Smooth muscle cell (in vitro differentiated cells): ENCODE measurements at regions not wholly inside any gene's neighbourhood (a gene's known extent, or its start where the extent isn't known, plus 50 kb on each side); places are given as distances from the start of the nearest gene placed in this dataset.

ENCODE experiments used
- DNase-seq: peaks from one replicate; lab custom pipeline; 2025; ENCODE audit not compliant: unreplicated experiment; lab: John Stamatoyannopoulos, UW
- H2AFZ ChIP-seq: fragments of 200-600 bp; sonication (generic); 2 replicates; pipeline ENCODE4 v1.6.0; 2016; ENCODE audit warnings: antibody characterized with exemption, low read depth, mild to moderate bottlenecking
- H3F3A ChIP-seq: fragments of 200-600 bp; sonication (generic); 2 replicates; pipeline ENCODE4 v1.6.0; 2017; ENCODE audit warnings: antibody characterized with exemption, low read depth
- H3K27ac ChIP-seq: fragments of 200-600 bp; sonication (generic); 2 replicates; pipeline ENCODE4 v1.5.1; 2016; ENCODE audit warnings: low read depth, mild to moderate bottlenecking
- H3K27me3 ChIP-seq: fragments of 200-600 bp; sonication (generic); 2 replicates; pipeline ENCODE4 v1.6.1; 2016; ENCODE audit warnings: low read depth, mild to moderate bottlenecking
- H3K36me3 ChIP-seq: fragments of 200-600 bp; sonication (generic); 2 replicates; pipeline ENCODE4 v1.5.1; 2016; ENCODE audit warnings: low read depth
- H3K4me1 ChIP-seq: fragments of 200-600 bp; sonication (generic); 2 replicates; pipeline ENCODE4 v1.5.1; 2016; ENCODE audit warnings: low read depth
- H3K4me2 ChIP-seq: fragments of 200-600 bp; sonication (generic); 2 replicates; pipeline ENCODE4 v1.6.0; 2016; ENCODE audit warnings: mild to moderate bottlenecking
- H3K4me3 ChIP-seq: fragments of 200-600 bp; sonication (generic); 2 replicates; pipeline ENCODE4 v1.5.1; 2016; ENCODE audit warnings: mild to moderate bottlenecking
- H3K79me2 ChIP-seq: fragments of 200-600 bp; sonication (generic); 2 replicates; pipeline ENCODE4 v1.6.0; 2016; ENCODE audit warnings: low read depth, mild to moderate bottlenecking
- H3K9ac ChIP-seq: fragments of 200-600 bp; sonication (generic); 2 replicates; pipeline ENCODE4 v1.6.0; 2016; ENCODE audit warnings: low read depth
- H3K9me3 ChIP-seq: fragments of 200-600 bp; sonication (generic); replicated peaks from 2 replicates; pipeline ENCODE4 v1.5.1; 2016; ENCODE audit warnings: low read depth
- H4K20me1 ChIP-seq: fragments of 200-600 bp; sonication (generic); 2 replicates; pipeline ENCODE4 v1.6.0; 2016; ENCODE audit warnings: low read depth
- WGBS: methylation state at CpG from one replicate; pipeline ENCODE4 v1.1.7; 2016; ENCODE audit warnings: low lambda C conversion rate; 5-methylcytosine and 5-hydroxymethylcytosine counted together
- TF ChIP-seq, protein P1 (sequence below): fragments of 200-600 bp; sonication (generic); IDR thresholded peaks from 2 replicates; pipeline ENCODE4 v1.5.1; 2017; ENCODE audit warnings: borderline replicate concordance, mild to moderate bottlenecking, antibody characterized with exemption; ENCODE audit not compliant: insufficient read depth, poor library complexity, severe bottlenecking

DNA sequence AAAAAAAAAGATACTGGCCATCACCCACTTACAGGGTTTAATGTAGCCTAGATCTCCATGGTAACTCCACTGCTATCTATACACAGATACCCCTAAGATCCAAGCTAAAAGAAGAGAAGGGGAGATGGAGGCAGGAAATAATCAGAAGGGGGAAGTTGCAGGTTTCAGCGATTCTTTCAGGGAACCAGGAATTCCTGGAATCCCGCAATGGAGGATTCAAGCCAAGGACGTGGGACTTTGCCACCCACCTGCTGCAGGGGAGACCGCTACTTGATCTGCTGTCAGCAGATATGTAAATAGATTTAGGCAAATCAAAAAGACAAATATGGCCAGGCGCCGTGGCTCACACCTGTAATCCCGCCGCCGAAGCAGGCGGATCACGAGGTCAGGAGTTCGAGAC lies 121.1 kb downstream of the AIPL1 start:
- H2AFZ ChIP-seq, result no peak overlapping the region
- H3K9me3 ChIP-seq, result no peaks in the 10 kb centered on the region
- H3K79me2 ChIP-seq, result no peaks in the 10 kb centered on the region
- no peaks in the 10 kb centered on the region for H3F3A ChIP-seq
- no peak overlapping the region for H3K9ac ChIP-seq
- WGBS, result 89% methylated on average over 12 of the region's 12 CpGs
- DNase-seq, result no peak
- no peaks in the 10 kb centered on the region for H3K4me1 ChIP-seq
- TF ChIP-seq, protein P1, sequence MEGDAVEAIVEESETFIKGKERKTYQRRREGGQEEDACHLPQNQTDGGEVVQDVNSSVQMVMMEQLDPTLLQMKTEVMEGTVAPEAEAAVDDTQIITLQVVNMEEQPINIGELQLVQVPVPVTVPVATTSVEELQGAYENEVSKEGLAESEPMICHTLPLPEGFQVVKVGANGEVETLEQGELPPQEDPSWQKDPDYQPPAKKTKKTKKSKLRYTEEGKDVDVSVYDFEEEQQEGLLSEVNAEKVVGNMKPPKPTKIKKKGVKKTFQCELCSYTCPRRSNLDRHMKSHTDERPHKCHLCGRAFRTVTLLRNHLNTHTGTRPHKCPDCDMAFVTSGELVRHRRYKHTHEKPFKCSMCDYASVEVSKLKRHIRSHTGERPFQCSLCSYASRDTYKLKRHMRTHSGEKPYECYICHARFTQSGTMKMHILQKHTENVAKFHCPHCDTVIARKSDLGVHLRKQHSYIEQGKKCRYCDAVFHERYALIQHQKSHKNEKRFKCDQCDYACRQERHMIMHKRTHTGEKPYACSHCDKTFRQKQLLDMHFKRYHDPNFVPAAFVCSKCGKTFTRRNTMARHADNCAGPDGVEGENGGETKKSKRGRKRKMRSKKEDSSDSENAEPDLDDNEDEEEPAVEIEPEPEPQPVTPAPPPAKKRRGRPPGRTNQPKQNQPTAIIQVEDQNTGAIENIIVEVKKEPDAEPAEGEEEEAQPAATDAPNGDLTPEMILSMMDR, result no peak
- H3K27me3 ChIP-seq, result no peaks in the 10 kb centered on the region
- H3K36me3 ChIP-seq, result no peaks in the 10 kb centered on the region
- H3K4me3 ChIP-seq, result no peak overlapping the region
- H3K27ac ChIP-seq, result no peak overlapping the region
- H3K4me2 ChIP-seq, result no peak overlapping the region
- no peaks in the 10 kb centered on the region for H4K20me1 ChIP-seq

DNA sequence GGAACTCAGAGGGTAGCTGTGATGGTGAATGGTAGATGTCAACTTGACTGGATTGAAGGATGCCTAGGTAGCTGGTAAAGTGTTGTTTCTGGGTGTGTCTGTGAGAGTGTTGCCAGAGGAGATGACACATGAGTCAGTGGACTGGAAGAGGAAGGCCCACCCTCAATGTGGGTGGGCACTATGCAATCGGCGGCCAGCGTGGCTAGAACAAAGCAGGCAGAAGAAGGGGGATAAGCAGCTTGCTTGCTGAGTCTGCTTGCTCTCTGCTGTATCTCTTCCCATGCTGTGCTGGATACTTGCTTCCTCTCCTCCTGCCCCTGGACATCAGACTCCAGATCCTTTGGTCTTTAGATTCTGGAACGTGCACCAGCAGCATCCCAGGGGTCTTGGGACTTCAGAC lies 128.1 kb downstream of the AIPL1 start:
- Histone ChIP-seq H3F3A (no peaks in the 10 kb centered on the region), H3K9me3 (no peaks in the 10 kb centered on the region), H3K79me2 (no peaks in the 10 kb centered on the region), H3K36me3 (no peaks in the 10 kb centered on the region), H3K4me1 (no peaks in the 10 kb centered on the region), H2AFZ (no peak overlapping the region), H3K27me3 (no peaks in the 10 kb centered on the region), H3K4me3 (no peak overlapping the region), H3K4me2 (no peak overlapping the region), H3K27ac (no peak overlapping the region), H3K9ac (no peak overlapping the region), H4K20me1 (no peaks in the 10 kb centered on the region)
- no peak for DNase-seq
- TF ChIP-seq, protein P1, result no peak
- WGBS, result 46% methylated on average over 4 of the region's 4 CpGs

DNA sequence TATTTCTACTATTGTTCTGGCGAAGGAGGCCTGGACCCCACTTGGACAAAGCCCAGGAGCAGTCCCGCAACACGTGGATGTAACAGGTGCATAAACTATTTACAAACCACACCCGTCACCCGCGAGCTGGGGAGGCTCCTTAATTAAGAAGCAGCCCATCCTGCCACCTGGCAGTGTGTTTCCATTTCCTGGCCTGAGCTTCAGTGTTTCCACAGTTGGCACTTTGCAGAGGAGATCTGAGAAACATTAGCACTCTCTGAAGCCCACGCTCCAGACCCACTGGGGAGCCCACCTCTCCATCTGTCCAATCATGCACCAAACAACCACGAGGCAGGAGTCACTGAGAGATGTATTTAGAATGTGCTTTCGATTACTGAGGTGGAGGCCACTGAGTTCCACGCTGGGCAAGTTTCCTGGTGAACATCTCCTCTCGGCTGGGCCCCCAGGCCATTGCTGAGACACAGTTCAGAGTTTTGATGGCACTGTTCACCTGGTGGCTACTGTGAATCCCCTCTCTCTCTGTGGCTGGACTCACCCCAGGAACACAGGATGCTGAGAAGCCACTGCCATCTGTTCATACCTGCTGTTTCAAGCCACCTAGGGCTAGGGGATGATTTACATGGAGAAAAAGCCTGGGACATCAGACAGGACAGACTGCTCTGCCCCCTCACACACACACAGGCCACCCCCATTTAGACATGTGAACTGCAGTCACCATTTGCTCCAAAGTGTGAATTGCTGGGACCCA lies 129.1 kb downstream of the AIPL1 start:
- TF ChIP-seq, protein P1, result no peak
- Histone ChIP-seq H3K4me3 (no peak overlapping the region), H3K4me2 (no peak overlapping the region), H3F3A (no peaks in the 10 kb centered on the region), H3K27ac (no peak overlapping the region), H3K4me1 (no peaks in the 10 kb centered on the region), H4K20me1 (no peaks in the 10 kb centered on the region), H3K36me3 (no peaks in the 10 kb centered on the region), H3K27me3 (no peaks in the 10 kb centered on the region), H3K9me3 (no peaks in the 10 kb centered on the region), H3K9ac (no peak overlapping the region), H2AFZ (no peak overlapping the region), H3K79me2 (no peaks in the 10 kb centered on the region)
- no peak for DNase-seq
- WGBS, result 78% methylated on average over 11 of the region's 11 CpGs
